IMR-90 (cell line): ENCODE measurements at regions not wholly inside any gene's neighbourhood (a gene's known extent, or its start where the extent isn't known, plus 50 kb on each side); places are given as distances from the start of the nearest gene placed in this dataset.

Experiments
- BHLHE40 ChIP-seq: fragments of 150-350 bp; IDR thresholded peaks from 2 replicates; pipeline ENCODE4 v1.6.1; 2016; ENCODE audit warnings: mild to moderate bottlenecking, low read depth, low read length
- CEBPB ChIP-seq: IDR thresholded peaks from 2 replicates; pipeline ENCODE4 v1.6.1; 2012; ENCODE audit warnings: low read depth, low read length, improper control_type of control experiment
- CHD1 ChIP-seq: IDR thresholded peaks from 2 replicates; pipeline ENCODE4 v1.6.1; 2012; ENCODE audit warnings: low read depth, low read length, improper control_type of control experiment
- MAFK ChIP-seq: IDR thresholded peaks from 2 replicates; pipeline ENCODE4 v1.6.1; 2012; ENCODE audit warnings: low read depth, low read length, improper control_type of control experiment
- MAZ ChIP-seq: IDR thresholded peaks from 2 replicates; pipeline ENCODE4 v1.6.1; 2012; ENCODE audit warnings: low read depth, mild to moderate bottlenecking, low read length, improper control_type of control experiment, moderate library complexity, borderline replicate concordance
- POLR2A ChIP-seq: IDR thresholded peaks from 2 replicates; pipeline ENCODE4 v1.6.1; 2012; ENCODE audit warnings: mild to moderate bottlenecking, low read depth, low read length
- RAD21 ChIP-seq: IDR thresholded peaks from 2 replicates; pipeline ENCODE4 v1.6.1; 2012; ENCODE audit warnings: low read length, improper control_type of control experiment
- RCOR1 ChIP-seq: IDR thresholded peaks from 2 replicates; pipeline ENCODE4 v1.6.1; 2012; ENCODE audit warnings: mild to moderate bottlenecking, low read length, improper control_type of control experiment; ENCODE audit not compliant: insufficient replicate concordance
- RFX5 ChIP-seq: IDR thresholded peaks from 2 replicates; pipeline ENCODE4 v1.8.0; 2012; ENCODE audit warnings: low read depth, mild to moderate bottlenecking, low read length, moderate library complexity
- SMC3 ChIP-seq: fragments of 150-350 bp; IDR thresholded peaks from 2 replicates; pipeline ENCODE4 v1.6.1; 2016; ENCODE audit warnings: low read depth, mild to moderate bottlenecking, antibody characterized with exemption, low read length, moderate library complexity
- USF2 ChIP-seq: fragments of 150-350 bp; IDR thresholded peaks from 2 replicates; pipeline ENCODE4 v1.6.1; 2017; ENCODE audit warnings: mild to moderate bottlenecking, antibody characterized with exemption, low read length, low read depth
- TF ChIP-seq, protein P1 (sequence below): conservative IDR thresholded peaks from 2 replicates; pipeline ENCODE4 v1.5.1; 2012; ENCODE audit warnings: mild to moderate bottlenecking, low read depth, low read length, improper control_type of control experiment
- TF ChIP-seq, protein P2 (sequence below): fragments of 150-350 bp; IDR thresholded peaks from 2 replicates; pipeline ENCODE4 v1.6.1; 2016; ENCODE audit warnings: low read depth, mild to moderate bottlenecking, low read length, moderate library complexity, borderline replicate concordance

DNA sequence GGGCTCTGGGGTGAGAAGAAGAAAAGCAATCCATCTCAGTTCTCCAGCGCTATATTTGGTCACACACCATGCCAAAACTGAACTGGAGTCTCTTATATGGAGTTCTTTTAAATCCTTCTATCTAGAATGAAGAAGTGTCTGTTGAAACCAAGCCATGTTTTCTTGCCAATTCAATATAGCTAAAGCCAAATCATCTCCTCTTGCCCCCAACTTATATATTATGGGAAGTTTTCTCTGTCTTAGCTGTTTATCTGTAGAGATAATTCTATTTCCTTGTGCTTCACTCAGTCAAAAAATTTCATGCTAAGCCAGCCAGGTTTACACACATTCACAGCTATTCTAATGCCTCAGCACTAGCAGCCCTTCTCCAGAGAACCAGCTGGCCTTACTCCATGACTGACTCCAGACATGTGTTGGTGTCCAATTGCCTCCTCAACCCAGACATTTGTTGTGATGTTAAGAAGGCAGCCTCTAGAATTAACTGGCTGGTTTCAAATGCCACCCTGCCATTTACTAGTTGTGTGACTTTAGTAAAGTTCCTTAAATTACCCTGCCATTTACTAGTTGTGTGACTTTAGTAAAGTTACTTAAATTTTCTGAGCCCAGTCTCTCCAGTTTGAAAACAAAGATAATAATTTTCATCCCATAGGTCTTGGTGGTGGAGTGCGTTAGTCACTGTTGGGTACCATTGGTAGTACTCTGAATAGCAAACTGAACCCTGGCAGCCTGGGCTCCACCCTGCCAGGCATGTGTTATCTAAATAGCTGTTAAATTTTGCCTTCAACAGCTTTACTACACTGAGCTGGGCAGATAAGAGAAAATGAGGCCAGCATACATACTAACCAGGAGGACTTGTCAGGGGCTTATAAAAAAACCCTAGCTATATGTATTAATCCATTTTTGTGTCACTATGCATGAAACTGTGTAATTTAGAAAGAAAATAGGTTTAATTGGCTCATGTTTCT is 525.1 kb downstream of the LMO7 start:
- TF ChIP-seq RFX5 (no peak), BHLHE40 (no peak), CHD1 (no peak), POLR2A (no peak), USF2 (no peak), CEBPB (no peak), SMC3 (no peak), RAD21 (no peak), MAFK (no peak), RCOR1 (no peak), MAZ (no peak)
- TF ChIP-seq, protein P1, sequence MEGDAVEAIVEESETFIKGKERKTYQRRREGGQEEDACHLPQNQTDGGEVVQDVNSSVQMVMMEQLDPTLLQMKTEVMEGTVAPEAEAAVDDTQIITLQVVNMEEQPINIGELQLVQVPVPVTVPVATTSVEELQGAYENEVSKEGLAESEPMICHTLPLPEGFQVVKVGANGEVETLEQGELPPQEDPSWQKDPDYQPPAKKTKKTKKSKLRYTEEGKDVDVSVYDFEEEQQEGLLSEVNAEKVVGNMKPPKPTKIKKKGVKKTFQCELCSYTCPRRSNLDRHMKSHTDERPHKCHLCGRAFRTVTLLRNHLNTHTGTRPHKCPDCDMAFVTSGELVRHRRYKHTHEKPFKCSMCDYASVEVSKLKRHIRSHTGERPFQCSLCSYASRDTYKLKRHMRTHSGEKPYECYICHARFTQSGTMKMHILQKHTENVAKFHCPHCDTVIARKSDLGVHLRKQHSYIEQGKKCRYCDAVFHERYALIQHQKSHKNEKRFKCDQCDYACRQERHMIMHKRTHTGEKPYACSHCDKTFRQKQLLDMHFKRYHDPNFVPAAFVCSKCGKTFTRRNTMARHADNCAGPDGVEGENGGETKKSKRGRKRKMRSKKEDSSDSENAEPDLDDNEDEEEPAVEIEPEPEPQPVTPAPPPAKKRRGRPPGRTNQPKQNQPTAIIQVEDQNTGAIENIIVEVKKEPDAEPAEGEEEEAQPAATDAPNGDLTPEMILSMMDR = no peak
- TF ChIP-seq, protein P2, sequence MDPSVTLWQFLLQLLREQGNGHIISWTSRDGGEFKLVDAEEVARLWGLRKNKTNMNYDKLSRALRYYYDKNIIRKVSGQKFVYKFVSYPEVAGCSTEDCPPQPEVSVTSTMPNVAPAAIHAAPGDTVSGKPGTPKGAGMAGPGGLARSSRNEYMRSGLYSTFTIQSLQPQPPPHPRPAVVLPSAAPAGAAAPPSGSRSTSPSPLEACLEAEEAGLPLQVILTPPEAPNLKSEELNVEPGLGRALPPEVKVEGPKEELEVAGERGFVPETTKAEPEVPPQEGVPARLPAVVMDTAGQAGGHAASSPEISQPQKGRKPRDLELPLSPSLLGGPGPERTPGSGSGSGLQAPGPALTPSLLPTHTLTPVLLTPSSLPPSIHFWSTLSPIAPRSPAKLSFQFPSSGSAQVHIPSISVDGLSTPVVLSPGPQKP = no peak
